IMR-90 (cell line): ENCODE measurements at regions not wholly inside any gene's neighbourhood (a gene's known extent, or its start where the extent isn't known, plus 50 kb on each side); places are given as distances from the start of the nearest gene placed in this dataset.

Experiments used
- ATAC-seq: fragments of 200-7000 bp; cut with Tn5 transposase; 2 replicates; pipeline ENCODE4 v1.9.1; 2020; ENCODE audit warnings: low read depth, mild to moderate bottlenecking, moderate library complexity
- BruUV-seq: library from RNA; stranded (reverse); fragments of 400-500 nt; replicated peaks from 2 replicates; lab custom pipeline; 2021; lab: Mats Ljungman, UMichigan
- CTCF ChIA-PET: fragments of 300-600 bp; formaldehyde crosslinking; extraction: SDS; loops from one replicate; lab custom pipeline; 2021; ENCODE audit warnings: antibody characterized with exemption; lab: Yijun Ruan, JAX
- POLR2A ChIA-PET: fragments of 300-600 bp; sonication (Branson Sonifier 250); formaldehyde crosslinking; loops from one replicate; lab custom pipeline; 2022; ENCODE audit warnings: antibody characterized with exemption; ENCODE audit not compliant: unreplicated experiment; lab: Charles Lee
- DNase-seq: peaks from one replicate; pipeline ENCODE4 v3.0.0; 2013
- H2AFZ ChIP-seq: replicated peaks from 2 replicates; pipeline ENCODE3; 2013; ENCODE audit warnings: low read length, mild to moderate bottlenecking; ENCODE audit not compliant: poor library complexity
- H2AK5ac ChIP-seq: 2 replicates; pipeline ENCODE4 v1.6.1; 2013; ENCODE audit warnings: low read depth, low read length, inconsistent platforms
- H2AK9ac ChIP-seq: replicated peaks from 2 replicates; pipeline ENCODE3; 2013; ENCODE audit warnings: mild to moderate bottlenecking, low read depth, low read length, moderate library complexity; ENCODE audit not compliant: poor library complexity
- H2BK120ac ChIP-seq: 2 replicates; pipeline ENCODE4 v1.6.1; 2013; ENCODE audit warnings: low read depth, low read length, inconsistent platforms
- H2BK15ac ChIP-seq: 3 replicates; pipeline ENCODE4 v1.6.1; 2013; ENCODE audit warnings: low read depth, low read length, inconsistent platforms
- H2BK20ac ChIP-seq: 2 replicates; pipeline ENCODE4 v1.6.1; 2013; ENCODE audit warnings: low read depth, mild to moderate bottlenecking, inconsistent platforms, low read length, moderate library complexity
- H2BK5ac ChIP-seq: 2 replicates; pipeline ENCODE4 v1.6.1; 2013; ENCODE audit warnings: mild to moderate bottlenecking, low read depth, low read length, inconsistent platforms; ENCODE audit not compliant: poor library complexity, severe bottlenecking
- H3K14ac ChIP-seq: replicated peaks from 2 replicates; pipeline ENCODE4 v1.6.1; 2013; ENCODE audit warnings: low read depth, low read length, inconsistent platforms
- H3K18ac ChIP-seq: 2 replicates; pipeline ENCODE4 v1.6.1; 2013; ENCODE audit warnings: low read depth, low read length, control low read depth
- H3K23ac ChIP-seq: 2 replicates; pipeline ENCODE4 v1.6.1; 2013; ENCODE audit warnings: low read depth, low read length, inconsistent platforms
- H3K27ac ChIP-seq: 2 replicates; pipeline ENCODE4 v1.5.1; 2013; ENCODE audit warnings: mild to moderate bottlenecking, control low read depth, low read length; ENCODE audit not compliant: insufficient read depth
- H3K27me3 ChIP-seq: 2 replicates; pipeline ENCODE4 v1.6.1; 2013; ENCODE audit warnings: low read length; ENCODE audit not compliant: control insufficient read depth, insufficient read depth
- H3K36me3 ChIP-seq: 2 replicates; pipeline ENCODE4 v1.6.1; 2013; ENCODE audit warnings: low read length, mixed read lengths; ENCODE audit not compliant: control insufficient read depth, insufficient read depth
- H3K4ac ChIP-seq: 2 replicates; pipeline ENCODE4 v1.6.1; 2013; ENCODE audit warnings: low read depth, low read length, inconsistent platforms
- H3K4me1 ChIP-seq: 2 replicates; pipeline ENCODE4 v1.6.1; 2013; ENCODE audit warnings: low read length, mixed read lengths; ENCODE audit not compliant: control insufficient read depth, insufficient read depth
- H3K4me2 ChIP-seq: 2 replicates; pipeline ENCODE4 v1.6.1; 2013; ENCODE audit warnings: low read depth, mild to moderate bottlenecking, control low read depth, low read length, moderate library complexity
- H3K4me3 ChIP-seq: 2 replicates; pipeline ENCODE4 v1.5.1; 2013; ENCODE audit warnings: low read depth, mild to moderate bottlenecking, control low read depth, low read length, moderate library complexity; ENCODE audit not compliant: insufficient read depth
- H3K56ac ChIP-seq: 2 replicates; pipeline ENCODE4 v1.6.1; 2013; ENCODE audit warnings: low read length, inconsistent platforms; ENCODE audit not compliant: insufficient read depth; ENCODE audit errors: extremely low read depth
- H3K79me1 ChIP-seq, 2 experiments: 2 replicates each; pipeline ENCODE4 v1.6.1; 2013; ENCODE audit warnings: low read length in 2 of 2, inconsistent platforms in 1 of 2, low read depth in 1 of 2
- H3K9ac ChIP-seq: 2 replicates; pipeline ENCODE4 v1.6.1; 2013; ENCODE audit warnings: low read depth, low read length, control low read depth
- H3K9me1 ChIP-seq: 2 replicates; pipeline ENCODE4 v1.6.1; 2013; ENCODE audit warnings: low read length, inconsistent platforms; ENCODE audit not compliant: insufficient read depth
- H3K9me3 ChIP-seq: 2 replicates; pipeline ENCODE4 v1.6.1; 2013; ENCODE audit warnings: low read length; ENCODE audit not compliant: control insufficient read depth, insufficient read depth
- H4K20me1 ChIP-seq: 2 replicates; pipeline ENCODE4 v1.6.1; 2013; ENCODE audit warnings: low read length, inconsistent platforms; ENCODE audit not compliant: insufficient read depth
- H4K5ac ChIP-seq: 2 replicates; pipeline ENCODE4 v1.6.1; 2013; ENCODE audit warnings: mild to moderate bottlenecking, low read depth, low read length, control low read depth
- H4K8ac ChIP-seq, 2 experiments: 2 replicates each; pipeline ENCODE4 v1.6.1; 2013; ENCODE audit warnings: low read depth in 2 of 2, low read length in 2 of 2, control low read depth in 1 of 2, inconsistent platforms in 1 of 2
- H4K91ac ChIP-seq: 2 replicates; pipeline ENCODE4 v1.6.1; 2013; ENCODE audit warnings: low read depth, low read length, inconsistent platforms; ENCODE audit not compliant: insufficient read depth
- BHLHE40 ChIP-seq: fragments of 150-350 bp; IDR thresholded peaks from 2 replicates; pipeline ENCODE4 v1.6.1; 2016; ENCODE audit warnings: mild to moderate bottlenecking, low read depth, low read length
- CEBPB ChIP-seq: IDR thresholded peaks from 2 replicates; pipeline ENCODE4 v1.6.1; 2012; ENCODE audit warnings: low read depth, low read length, improper control_type of control experiment
- ELK1 ChIP-seq: fragments of 150-350 bp; IDR thresholded peaks from 2 replicates; pipeline ENCODE4 v1.6.1; 2016; ENCODE audit warnings: low read depth, mild to moderate bottlenecking, low read length, moderate library complexity, borderline replicate concordance
- MAFK ChIP-seq: IDR thresholded peaks from 2 replicates; pipeline ENCODE4 v1.6.1; 2012; ENCODE audit warnings: low read depth, low read length, improper control_type of control experiment
- MAZ ChIP-seq: IDR thresholded peaks from 2 replicates; pipeline ENCODE4 v1.6.1; 2012; ENCODE audit warnings: low read depth, mild to moderate bottlenecking, low read length, improper control_type of control experiment, moderate library complexity, borderline replicate concordance
- NFE2L2 ChIP-seq: fragments of 150-350 bp; IDR thresholded peaks from 2 replicates; pipeline ENCODE4 v1.6.1; 2016; ENCODE audit warnings: low read depth, mild to moderate bottlenecking, low read length
- SMC3 ChIP-seq: fragments of 150-350 bp; IDR thresholded peaks from 2 replicates; pipeline ENCODE4 v1.6.1; 2016; ENCODE audit warnings: low read depth, mild to moderate bottlenecking, antibody characterized with exemption, low read length, moderate library complexity
- WGBS, 2 experiments: methylation state at CpG; one replicate each; pipeline versions ENCODE4 v1.1.5 to v1.1.7; 2013; ENCODE audit warnings: missing lambda C conversion rate in 2 of 2; ENCODE audit not compliant: insufficient read length in 1 of 2; ENCODE audit errors: extremely low coverage in 2 of 2; 5-methylcytosine and 5-hydroxymethylcytosine counted together
- dilution Hi-C: fragments of 300-500 bp; cut with HindIII; formaldehyde crosslinking; loops from one replicate; pipeline ENCODE4 v1.14.3; 2018; ENCODE audit warnings: low sequenced_read_pairs; ENCODE audit not compliant: unreplicated experiment
- in situ Hi-C: fragments of 300-500 bp; cut with MboI; formaldehyde crosslinking; loops from 3 replicates; pipeline ENCODE4 v1.14.3; 2019; ENCODE audit warnings: low sequenced_read_pairs, inconsistent platforms, mixed read lengths
- intact Hi-C: fragments of 100-400 bp; cut with micrococcal nuclease; formaldehyde crosslinking; loops from 2 replicates; pipeline ENCODE4 v1.10.0; 2022

GRCh38 chr3:84092907-84093306, 865.9 kb upstream of the CADM2 start:
- Histone ChIP-seq H3K79me1 (no peaks in the 10 kb centered on the region), H3K4me3 (no peak overlapping the region), H2BK5ac (no peak overlapping the region), H4K5ac (no peak overlapping the region), H3K9me1 (no peaks in the 10 kb centered on the region), H2BK20ac (no peak overlapping the region), H3K23ac (no peak overlapping the region), H3K27ac (no peak overlapping the region), H3K36me3 (no peaks in the 10 kb centered on the region), H3K4ac (no peak overlapping the region), H4K8ac (no peak overlapping the region), H3K9me3 (0 out of 2 replicates have a peak, but pooled peaks cover 2% of the 10 kb centered on the region), H3K27me3 (no peaks in the 10 kb centered on the region), H3K9ac (no peak overlapping the region), H2AK5ac (no peak overlapping the region), H3K56ac (no peak overlapping the region), H3K4me2 (no peak overlapping the region), H2BK15ac (no peak overlapping the region), H3K14ac (no peak overlapping the region), H3K4me1 (no peaks in the 10 kb centered on the region), H2BK120ac (no peak overlapping the region), H4K20me1 (no peaks in the 10 kb centered on the region), H2AK9ac (no peak overlapping the region), H4K91ac (no peak overlapping the region), H3K18ac (no peak overlapping the region), H2AFZ (no peak overlapping the region)
- no peak for ATAC-seq
- in situ Hi-C loops: no loop called here
- TF ChIP-seq NFE2L2 (no peak), CEBPB (no peak), BHLHE40 (no peak), ELK1 (no peak), MAFK (no peak), SMC3 (no peak), MAZ (no peak)
- ChIA-PET CTCF (no interaction called here), POLR2A (no interaction called here)
- dilution Hi-C loops: no loop called here
- DNase-seq: no peak
- no CpG with 5 or more reads among the region's 2 CpGs for WGBS, 2 experiments
- intact Hi-C loops: no loop called here
- BruUV-seq: no TSS peak
